Right kidney (tissue), 1 donor: ENCODE measurements at regions not wholly inside any gene's neighbourhood (a gene's known extent, or its start where the extent isn't known, plus 50 kb on each side); places are given as distances from the start of the nearest gene placed in this dataset.

Source experiments
- DNase-seq: peaks from one replicate; pipeline ENCODE4 v3.0.0-alpha.2; 2016

- no peak for DNase-seq
Measured at GRCh38 chr13:40194224-40194806, 472.1 kb downstream of the FOXO1 start.

DNA sequence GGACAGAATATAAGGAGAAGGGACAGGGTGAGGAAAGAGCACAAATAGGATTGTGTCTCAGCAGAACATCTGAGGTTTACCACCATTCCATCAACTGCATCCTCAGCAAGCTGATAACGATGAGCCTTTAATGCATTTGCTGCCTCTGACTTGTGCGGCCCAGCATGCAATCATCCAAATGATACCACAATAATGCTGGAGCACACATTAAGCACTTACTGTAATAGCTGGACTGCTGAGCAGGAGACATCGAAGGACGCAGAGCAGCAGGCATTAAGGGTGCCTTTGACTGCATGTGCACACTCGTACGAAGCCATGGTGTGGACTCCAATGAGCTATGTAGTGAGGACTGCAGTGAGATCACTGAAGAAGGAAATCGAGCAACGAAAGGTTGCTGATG lies 469.4 kb downstream of the FOXO1 start:
- DNase-seq = no peak

- no peak for DNase-seq
Measured at GRCh38 chr13:40197936-40198595, 468.4 kb downstream of the FOXO1 start.

- no peak for DNase-seq
Measured at GRCh38 chr13:40200273-40200978, 466.0 kb downstream of the FOXO1 start.

DNA sequence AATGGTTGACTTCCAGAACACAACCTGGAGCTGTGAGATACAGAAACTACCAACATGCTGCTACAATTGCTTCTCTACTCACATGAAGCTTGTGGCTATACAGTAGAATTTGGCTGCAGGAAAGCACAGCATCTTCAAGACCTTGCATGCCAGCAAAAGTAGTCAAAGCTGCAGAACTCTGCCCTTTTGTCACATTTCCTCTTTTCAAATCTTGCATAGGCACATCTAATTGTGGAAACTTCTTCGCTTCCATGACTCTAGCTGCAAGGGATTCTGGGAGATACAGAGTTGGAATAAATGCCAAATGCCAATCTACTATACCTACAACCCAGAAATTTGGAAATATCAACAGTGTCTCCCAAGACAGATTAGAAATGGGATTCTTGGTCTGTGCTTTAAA lies 462.2 kb downstream of the FOXO1 start:
- DNase-seq = no peak

DNA sequence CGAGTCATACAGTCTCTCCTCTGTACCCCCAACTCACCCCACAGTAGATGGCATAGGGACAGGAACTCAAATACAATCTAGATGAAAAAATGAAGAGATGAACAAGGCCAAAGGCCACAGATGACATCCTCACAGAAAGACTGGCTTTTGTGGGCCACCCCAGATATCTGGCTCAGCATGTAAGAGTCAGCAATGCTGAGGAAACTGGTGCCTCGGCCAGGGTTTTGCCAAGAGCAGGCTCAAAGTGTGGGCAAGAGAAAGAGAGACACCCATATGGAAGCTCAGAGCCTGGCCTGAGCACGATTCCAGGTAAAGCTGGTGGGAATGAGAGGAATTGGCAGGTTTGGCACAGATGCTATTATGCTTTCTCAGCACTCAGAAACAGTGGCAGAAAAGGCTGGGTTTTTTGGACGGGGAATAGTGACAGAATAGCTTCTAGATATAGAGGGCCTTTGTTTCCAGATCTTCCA lies 460.6 kb downstream of the FOXO1 start:
- DNase-seq = no peak

- DNase-seq = no peak
Measured at GRCh38 chr13:40206241-40207000, 460.0 kb downstream of the FOXO1 start.

GRCh38 chr13:40207001-40207478 lies 459.4 kb downstream of the FOXO1 start:
- no peak for DNase-seq

- no peak for DNase-seq
Measured at GRCh38 chr13:40208517-40208916, 457.9 kb downstream of the FOXO1 start.

DNA sequence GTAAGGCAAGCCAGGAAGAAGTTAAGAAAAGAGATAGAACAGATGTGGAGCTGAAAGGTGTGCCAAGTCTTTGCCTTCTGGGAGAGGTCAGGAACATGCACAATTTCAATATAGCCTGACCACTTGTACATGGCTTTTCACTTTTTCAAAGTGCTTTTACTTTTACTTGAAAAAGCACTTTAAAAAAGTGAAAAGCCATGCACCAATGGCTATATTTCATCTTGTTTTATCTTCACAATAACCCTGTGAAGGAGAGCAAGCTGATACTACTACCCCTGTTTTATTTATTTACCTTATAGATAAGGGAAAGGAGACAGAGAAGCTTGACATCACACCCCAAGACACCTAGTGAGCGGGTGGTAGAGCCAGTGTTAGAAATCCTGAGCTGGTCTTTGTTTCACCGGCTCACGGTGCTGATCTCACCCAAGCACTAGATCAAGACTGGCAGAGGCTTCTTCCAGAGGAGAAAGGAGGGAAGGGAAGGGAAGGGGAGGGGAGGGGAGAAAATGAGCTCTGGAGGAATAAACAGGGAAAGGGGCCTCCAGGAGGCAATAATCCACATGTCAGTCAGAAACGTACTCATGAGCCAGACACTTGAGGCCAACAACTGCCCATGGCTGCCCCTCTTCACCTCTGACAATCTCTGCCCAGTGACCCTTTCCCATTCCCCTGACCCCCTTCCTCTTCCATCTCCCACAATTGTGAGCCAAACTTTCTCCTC lies 455.4 kb downstream of the FOXO1 start:
- DNase-seq = no peak

GRCh38 chr13:40211586-40211968 lies 454.9 kb downstream of the FOXO1 start:
- DNase-seq = no peak

DNA sequence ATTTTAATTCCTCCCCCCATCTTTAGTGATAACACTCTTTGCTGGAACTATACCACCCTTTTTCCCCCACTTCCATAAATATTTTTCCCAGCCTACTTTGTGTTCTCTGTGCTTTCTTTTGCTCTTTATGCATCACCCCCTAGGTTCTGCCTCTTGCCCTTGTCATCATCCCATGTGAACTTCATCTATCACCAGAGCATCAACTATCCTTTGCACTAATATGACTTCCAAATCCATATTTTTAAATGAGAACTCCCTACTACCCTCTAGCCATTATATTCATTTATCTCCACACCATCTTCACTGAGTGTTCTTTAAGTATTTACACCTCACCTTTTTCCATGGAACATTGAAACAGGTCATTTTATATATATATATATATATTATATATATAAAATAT lies 452.7 kb downstream of the FOXO1 start:
- DNase-seq = no peak

GRCh38 chr13:40215311-40215710 lies 451.1 kb downstream of the FOXO1 start:
- no peak for DNase-seq

DNA sequence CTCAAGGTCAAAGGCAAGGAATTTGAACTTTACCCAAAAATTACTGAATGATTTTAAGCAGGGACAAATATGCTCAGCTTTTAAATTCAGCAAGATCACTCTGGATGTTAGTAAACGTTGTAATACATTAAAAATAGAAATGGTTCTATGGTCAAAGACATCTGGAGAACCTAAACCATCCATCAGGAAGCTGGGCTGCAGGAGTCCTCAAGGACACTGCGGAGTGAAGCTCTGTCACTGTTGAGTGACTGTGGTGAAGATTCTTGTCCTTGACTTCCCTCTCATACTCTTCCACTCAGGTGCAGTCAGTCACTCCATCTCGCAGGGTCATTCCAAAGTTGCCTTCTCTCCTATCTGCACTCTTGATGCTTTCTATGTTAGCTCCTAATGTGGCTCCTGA lies 450.7 kb downstream of the FOXO1 start:
- no peak for DNase-seq

- no peak for DNase-seq
Measured at GRCh38 chr13:40217675-40218074, 448.8 kb downstream of the FOXO1 start.

DNA sequence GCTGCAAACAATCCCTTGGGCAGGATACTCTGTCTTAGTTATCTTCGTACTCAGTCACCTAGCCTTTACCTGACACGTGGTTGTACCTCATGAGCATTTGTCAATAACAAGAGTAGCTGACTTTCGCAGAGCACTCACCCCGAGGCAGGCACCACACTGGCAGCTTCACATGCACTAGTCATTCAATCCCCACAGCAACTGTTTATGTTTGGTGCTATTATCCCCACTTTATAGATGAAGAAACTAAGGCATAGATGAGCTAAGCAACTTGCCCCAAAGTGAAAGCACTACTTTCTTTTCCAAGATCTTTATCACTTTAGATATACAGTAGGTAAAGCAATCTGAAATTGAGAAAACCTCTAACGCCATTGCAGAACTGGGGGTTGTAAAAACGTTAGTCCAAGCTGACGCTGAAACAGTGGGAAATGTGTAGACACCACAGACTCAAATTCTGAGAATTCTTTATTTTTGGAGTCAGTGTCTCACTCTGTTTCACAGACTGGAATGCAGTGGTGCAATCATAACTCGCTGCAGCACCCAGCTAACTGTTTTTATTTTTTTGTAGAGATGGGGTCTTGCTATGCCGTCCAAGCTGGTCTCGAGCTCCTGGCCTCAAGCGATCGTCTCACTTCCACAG lies 446.0 kb downstream of the FOXO1 start:
- DNase-seq = no peak

DNA sequence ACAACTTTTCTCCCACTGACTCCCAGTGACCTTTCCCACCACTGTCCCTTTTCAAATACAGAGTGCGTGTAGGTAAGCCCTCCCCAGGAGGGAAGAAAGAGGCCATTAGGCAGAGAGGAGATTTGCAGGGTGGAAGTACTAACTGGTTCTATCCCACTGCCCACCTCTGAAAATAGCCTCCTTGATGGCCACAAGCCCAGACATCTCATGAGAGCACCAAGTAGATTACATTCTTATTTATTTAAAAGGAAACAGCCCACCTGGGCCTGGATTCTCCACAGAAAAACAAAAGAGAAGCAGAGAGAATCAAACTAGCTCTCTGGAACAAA lies 445.3 kb downstream of the FOXO1 start:
- no peak for DNase-seq

DNA sequence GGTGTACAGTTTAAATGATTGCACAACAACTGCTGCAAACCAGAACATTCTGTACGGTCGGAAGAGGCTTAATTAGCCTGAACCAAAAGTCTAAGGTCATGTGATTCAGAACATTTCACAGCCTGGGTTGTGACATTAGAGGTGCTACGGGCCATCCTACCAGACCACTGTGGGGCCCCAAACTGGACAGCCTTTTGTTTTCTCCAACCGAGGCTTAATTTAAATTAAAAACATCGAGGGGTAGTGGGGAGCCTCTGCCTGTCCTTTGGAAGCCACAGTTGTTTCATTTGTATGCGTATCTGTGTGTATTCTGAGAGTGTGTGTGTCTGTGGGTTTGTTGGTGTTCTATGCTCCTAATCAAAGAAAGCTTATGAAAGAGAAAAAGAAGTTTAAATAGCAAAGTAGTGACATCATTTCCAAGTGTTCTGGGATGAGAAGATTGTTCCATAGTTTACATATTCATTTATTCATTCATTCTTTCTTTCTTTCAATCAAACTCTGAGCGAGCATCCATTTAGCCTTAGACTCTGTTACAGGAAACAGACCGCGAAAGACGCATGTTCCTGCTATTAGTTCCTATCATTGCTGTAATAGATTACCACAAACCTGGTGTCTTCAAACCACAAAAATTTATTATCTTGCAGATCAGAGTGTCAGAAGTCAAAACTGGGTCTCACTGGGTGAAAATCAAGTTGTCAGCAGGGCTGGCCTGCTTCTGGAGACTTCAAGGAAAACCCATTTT lies 444.8 kb downstream of the FOXO1 start:
- no peak for DNase-seq

DNA sequence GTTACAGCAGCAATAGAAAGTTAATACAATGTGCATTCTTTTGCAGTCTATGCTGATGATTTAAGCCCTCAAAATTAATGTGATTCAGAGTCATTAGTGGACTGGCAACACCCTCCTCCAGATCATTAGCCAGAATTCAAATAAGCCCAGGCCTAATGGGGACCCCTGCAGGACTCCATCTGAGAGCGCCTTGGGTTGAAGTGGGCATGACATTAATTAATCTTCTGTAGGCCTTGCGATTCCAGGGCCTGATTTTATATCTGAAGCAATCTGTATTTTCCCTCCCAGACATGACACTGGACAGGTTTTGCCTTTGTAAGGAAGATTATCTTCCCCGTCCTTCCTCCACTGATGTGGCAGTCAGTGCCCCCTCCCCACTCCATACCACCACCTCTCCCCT lies 442.9 kb downstream of the FOXO1 start:
- no peak for DNase-seq

DNA sequence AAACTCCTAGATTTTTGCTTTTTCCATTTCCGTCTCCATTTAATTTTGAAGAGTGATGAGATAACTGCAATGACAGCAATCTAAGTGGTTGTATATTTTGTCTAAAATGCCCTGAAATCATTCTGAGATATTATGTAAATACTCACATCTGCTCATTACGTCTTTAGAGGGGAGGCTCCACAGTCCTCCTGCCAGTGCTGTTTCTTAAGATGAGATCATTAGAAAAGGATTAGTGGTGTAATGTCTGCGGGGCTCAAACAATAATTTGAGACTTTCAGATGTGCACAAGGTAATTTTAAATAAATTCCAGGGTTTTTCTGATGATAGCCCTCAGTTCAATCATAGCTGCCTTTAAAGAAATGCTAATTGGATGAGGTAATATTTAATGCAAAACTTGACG lies 437.9 kb downstream of the FOXO1 start:
- DNase-seq = no peak

GRCh38 chr13:40228990-40229389 lies 437.5 kb downstream of the FOXO1 start:
- DNase-seq = no peak
